Liver (tissue), 3 donors: ENCODE measurements at regions not wholly inside any gene's neighbourhood (a gene's known extent, or its start where the extent isn't known, plus 50 kb on each side); places are given as distances from the start of the nearest gene placed in this dataset.

ENCODE experiments used
- CTCF ChIP-seq: fragments of 150-350 bp; IDR thresholded peaks from 2 replicates; pipeline ENCODE4 v1.5.1; 2017; ENCODE audit warnings: improper control_type of control experiment, low read depth, low read length; ENCODE audit not compliant: missing input control
- RAD21 ChIP-seq, 2 donors: IDR thresholded peaks; 2 replicates each; pipeline ENCODE4 v1.6.1; 2016; ENCODE audit warnings: antibody characterized with exemption in 2 of 2, mild to moderate bottlenecking in 2 of 2
- REST ChIP-seq: IDR thresholded peaks from 2 replicates; pipeline ENCODE4 v1.6.1; 2016; ENCODE audit warnings: antibody characterized with exemption, mild to moderate bottlenecking
- donor health status: healthy.
- donor health status: healthy.

GRCh38 chr3:88876724-88877123, 230.7 kb upstream of the EPHA3 start:
- no peak for TF ChIP-seq CTCF
- TF ChIP-seq REST = no peak
- TF ChIP-seq RAD21 (IDR thresholded peaks at IDR 0.05) = no peak
